WTC11 (cell line): ENCODE measurements at regions not wholly inside any gene's neighbourhood (a gene's known extent, or its start where the extent isn't known, plus 50 kb on each side); places are given as distances from the start of the nearest gene placed in this dataset.

Source experiments
- ATAC-seq: fragments of 200-7000 bp; cut with Tn5 transposase; 2 replicates; pipeline ENCODE4 v1.10.0; 2021; ENCODE audit warnings: mild to moderate bottlenecking, moderate library complexity
- CTCF ChIA-PET: fragments of 300-600 bp; sonication (Branson Sonifier 250); formaldehyde crosslinking; loops from one replicate; lab custom pipeline; 2021; ENCODE audit warnings: antibody characterized with exemption; lab: Charles Lee
- POLR2A ChIA-PET: fragments of 350-600 bp; sonication (Branson Sonifier 250); formaldehyde crosslinking; loops from one replicate; lab custom pipeline; 2021; ENCODE audit warnings: antibody characterized with exemption; lab: Charles Lee
- DNase-seq: peaks from one replicate; pipeline ENCODE4 v3.0.0; 2021; ENCODE audit warnings: low spot score
- H3K27ac Mint-ChIP-seq: 2 replicates; pipeline ENCODE4 v1.8.0; 2021; ENCODE audit warnings: mixed read lengths
- H3K27me3 Mint-ChIP-seq: 2 replicates; pipeline ENCODE4 v1.8.0; 2021; ENCODE audit warnings: low read depth, mild to moderate bottlenecking, moderate library complexity, mixed read lengths
- H3K36me3 Mint-ChIP-seq: 2 replicates; pipeline ENCODE4 v1.8.0; 2021; ENCODE audit warnings: mixed read lengths
- H3K4me1 Mint-ChIP-seq: 2 replicates; pipeline ENCODE4 v1.8.0; 2022; ENCODE audit warnings: mixed read lengths
- H3K4me3 Mint-ChIP-seq: 2 replicates; pipeline ENCODE4 v1.8.0; 2021; ENCODE audit warnings: mild to moderate bottlenecking, moderate library complexity, mixed read lengths
- H3K9me3 Mint-ChIP-seq: 2 replicates; pipeline ENCODE4 v1.8.0; 2021; ENCODE audit warnings: mixed read lengths
- AR ChIP-seq: fragments of 250-450 bp; sonication (Bioruptor Pico); IDR thresholded peaks from 2 replicates; pipeline ENCODE4 v1.9.0; 2021; ENCODE audit warnings: mild to moderate bottlenecking
- ATF2 ChIP-seq: sonication (generic); formaldehyde crosslinking; IDR thresholded peaks from 2 replicates; pipeline ENCODE4 v1.8.1; 2022; ENCODE audit warnings: low read depth, missing genetic modification reagents, borderline replicate concordance
- CDX4 ChIP-seq: fragments of 250-450 bp; sonication (Bioruptor Pico); IDR thresholded peaks from 2 replicates; pipeline ENCODE4 v1.9.0; 2021; ENCODE audit warnings: moderate library complexity, mild to moderate bottlenecking, inconsistent platforms, borderline replicate concordance
- ETV6 ChIP-seq: sonication (generic); formaldehyde crosslinking; IDR thresholded peaks from 2 replicates; pipeline ENCODE4 v1.8.1; 2022; ENCODE audit warnings: mild to moderate bottlenecking, missing genetic modification reagents
- FOXP4 ChIP-seq: sonication (generic); formaldehyde crosslinking; IDR thresholded peaks from 2 replicates; pipeline ENCODE4 v1.8.0; 2022; ENCODE audit warnings: mild to moderate bottlenecking, missing genetic modification reagents
- GTF2I ChIP-seq: fragments of 250-450 bp; sonication (Bioruptor Pico); conservative IDR thresholded peaks from 2 replicates; pipeline ENCODE4 v1.4.0; 2021; ENCODE audit warnings: mild to moderate bottlenecking
- HMGA2 ChIP-seq: fragments of 250-450 bp; sonication (Bioruptor Pico); IDR thresholded peaks from 2 replicates; pipeline ENCODE4 v1.4.0; 2021; ENCODE audit warnings: mild to moderate bottlenecking, moderate library complexity
- IRF2 ChIP-seq: sonication (generic); formaldehyde crosslinking; IDR thresholded peaks from 2 replicates; pipeline ENCODE4 v1.8.0; 2022; ENCODE audit warnings: low read depth, missing genetic modification reagents, borderline replicate concordance
- JAZF1 ChIP-seq: fragments of 250-450 bp; sonication (Bioruptor Pico); IDR thresholded peaks from 2 replicates; pipeline ENCODE4 v1.9.0; 2021; ENCODE audit warnings: moderate library complexity, mild to moderate bottlenecking, inconsistent platforms
- MAX ChIP-seq: sonication (generic); formaldehyde crosslinking; IDR thresholded peaks from 2 replicates; pipeline ENCODE4 v1.8.0; 2022; ENCODE audit warnings: mild to moderate bottlenecking, missing genetic modification reagents
- MLX ChIP-seq: sonication (generic); formaldehyde crosslinking; IDR thresholded peaks from 2 replicates; pipeline ENCODE4 v1.8.1; 2023; ENCODE audit warnings: mild to moderate bottlenecking, missing genetic modification reagents, moderate library complexity
- MXD4 ChIP-seq: fragments of 250-450 bp; sonication (Bioruptor Pico); IDR thresholded peaks from 2 replicates; pipeline ENCODE4 v1.8.0; 2021; ENCODE audit warnings: mild to moderate bottlenecking, moderate library complexity, borderline replicate concordance
- MYBL2 ChIP-seq: sonication (generic); formaldehyde crosslinking; IDR thresholded peaks from 2 replicates; pipeline ENCODE4 v1.8.1; 2023; ENCODE audit warnings: mild to moderate bottlenecking, moderate library complexity, missing genetic modification reagents
- NFATC4 ChIP-seq: fragments of 250-450 bp; sonication (Bioruptor Pico); IDR thresholded peaks from 2 replicates; pipeline ENCODE4 v1.9.0; 2021; ENCODE audit warnings: mild to moderate bottlenecking
- NFE2L1 ChIP-seq: sonication (generic); formaldehyde crosslinking; IDR thresholded peaks from 2 replicates; pipeline ENCODE4 v1.8.1; 2023; ENCODE audit warnings: missing genetic modification reagents
- NR1H2 ChIP-seq: sonication (generic); formaldehyde crosslinking; IDR thresholded peaks from 2 replicates; pipeline ENCODE4 v1.9.0; 2021; ENCODE audit warnings: mild to moderate bottlenecking, moderate library complexity, missing genetic modification reagents
- NR3C1 ChIP-seq: sonication (generic); formaldehyde crosslinking; conservative IDR thresholded peaks from 2 replicates; pipeline ENCODE4 v1.8.1; 2023; ENCODE audit warnings: low read depth, mild to moderate bottlenecking, missing genetic modification reagents
- SMAD3 ChIP-seq: sonication (generic); formaldehyde crosslinking; IDR thresholded peaks from 2 replicates; pipeline ENCODE4 v1.8.0; 2022; ENCODE audit warnings: missing genetic modification reagents, mild to moderate bottlenecking, borderline replicate concordance
- SP1 ChIP-seq: sonication (generic); formaldehyde crosslinking; conservative IDR thresholded peaks from 2 replicates; pipeline ENCODE4 v1.8.1; 2022; ENCODE audit warnings: missing genetic modification reagents
- TP53 ChIP-seq: sonication (generic); formaldehyde crosslinking; IDR thresholded peaks from 2 replicates; pipeline ENCODE4 v1.8.1; 2023; ENCODE audit warnings: mild to moderate bottlenecking, missing genetic modification reagents
- ZBTB21 ChIP-seq: sonication (generic); formaldehyde crosslinking; IDR thresholded peaks from 2 replicates; pipeline ENCODE4 v1.8.1; 2023; ENCODE audit warnings: mild to moderate bottlenecking, missing genetic modification reagents, borderline replicate concordance
- ZMAT4 ChIP-seq: fragments of 250-450 bp; sonication (Bioruptor Pico); IDR thresholded peaks from 2 replicates; pipeline ENCODE4 v1.9.0; 2021; ENCODE audit warnings: mild to moderate bottlenecking
- ZNF138 ChIP-seq: sonication (generic); formaldehyde crosslinking; conservative IDR thresholded peaks from 2 replicates; pipeline ENCODE4 v1.8.1; 2022; ENCODE audit warnings: mild to moderate bottlenecking, moderate library complexity, missing genetic modification reagents
- ZNF317 ChIP-seq: sonication (generic); formaldehyde crosslinking; IDR thresholded peaks from 2 replicates; pipeline ENCODE4 v1.8.1; 2023; ENCODE audit warnings: low read depth, mild to moderate bottlenecking, moderate library complexity, missing genetic modification reagents, borderline replicate concordance
- ZNF425 ChIP-seq: fragments of 250-450 bp; sonication (Bioruptor Pico); conservative IDR thresholded peaks from 2 replicates; pipeline ENCODE4 v1.9.0; 2021; ENCODE audit warnings: mild to moderate bottlenecking

GRCh38 chr10:36712695-36713094 lies 412.7 kb upstream of the ANKRD30A start (continued):
- no peak for TF ChIP-seq ATF2
- no peak for TF ChIP-seq GTF2I (CRISPR knock-in tag)
- TF ChIP-seq SMAD3: no peak
- TF ChIP-seq NR1H2 (CRISPR knock-in tag): no peak
- TF ChIP-seq NR3C1 (CRISPR knock-in tag): no peak
- TF ChIP-seq FOXP4 (CRISPR knock-in tag): no peak

GRCh38 chr10:36711361-36711760 lies 414.0 kb upstream of the ANKRD30A start:
- Mint-ChIP-seq H3K4me1 (no peaks in the 10 kb centered on the region), H3K9me3 (no peaks in the 10 kb centered on the region; the same call in 1 of the 2 replicates), H3K36me3 (no peaks in the 10 kb centered on the region), H3K27me3 (no peaks in the 10 kb centered on the region), H3K27ac (no peak overlapping the region), H3K4me3 (no peak overlapping the region)
- no peak for TF ChIP-seq IRF2 (CRISPR knock-in tag)
- TF ChIP-seq AR (CRISPR knock-in tag): no peak
- TF ChIP-seq MLX: no peak
- no peak for TF ChIP-seq MXD4 (CRISPR knock-in tag)
- no peak for TF ChIP-seq NFE2L1 (CRISPR knock-in tag)
- TF ChIP-seq SP1 (CRISPR knock-in tag): no peak
- TF ChIP-seq ZNF138: no peak
- no peak for TF ChIP-seq ETV6 (CRISPR knock-in tag)
- TF ChIP-seq HMGA2 (CRISPR knock-in tag): no peak
- no peak for TF ChIP-seq ZNF425 (CRISPR knock-in tag)
- no peak for TF ChIP-seq MYBL2 (CRISPR knock-in tag)
- no peak for TF ChIP-seq NFATC4
- TF ChIP-seq ZNF317: no peak
- no peak for TF ChIP-seq CDX4 (CRISPR knock-in tag)
- TF ChIP-seq JAZF1 (CRISPR knock-in tag): no peak
- no peak for TF ChIP-seq ZMAT4 (CRISPR knock-in tag)
- TF ChIP-seq GTF2I (CRISPR knock-in tag): no peak
- no peak for TF ChIP-seq ZBTB21
- no peak for TF ChIP-seq TP53
- TF ChIP-seq MAX (CRISPR knock-in tag): no peak
- POLR2A ChIA-PET: no interaction called here
- CTCF ChIA-PET: no interaction called here
- DNase-seq: no peak
- no peak for ATAC-seq
